Anterior cingulate cortex (tissue), 58 donors: ENCODE measurements at regions not wholly inside any gene's neighbourhood (a gene's known extent, or its start where the extent isn't known, plus 50 kb on each side); places are given as distances from the start of the nearest gene placed in this dataset.
"Not testable (repeated sequence)": the region's sequence is repeated elsewhere in the genome, so short reads cannot be mapped to it uniquely, and the experiment has no call there.

Experiments
- DNase-seq, 58 donors: peaks; one replicate each; lab custom pipeline; 2025; lab: John Stamatoyannopoulos, UW

GRCh38 chr12:58750484-58750883 lies 169.8 kb downstream of the LRIG3 start:
- DNase-seq: peak in 6 of 58 donors; percentile 0 to 59 (median 13)

- DNase-seq: no peak
These were observed 162.9 kb downstream of the LRIG3 start for GRCh38 chr12:58757422-58757821.

- DNase-seq: not testable (repeated sequence)
These were observed 160.6 kb downstream of the LRIG3 start for GRCh38 chr12:58759745-58760144.

DNA sequence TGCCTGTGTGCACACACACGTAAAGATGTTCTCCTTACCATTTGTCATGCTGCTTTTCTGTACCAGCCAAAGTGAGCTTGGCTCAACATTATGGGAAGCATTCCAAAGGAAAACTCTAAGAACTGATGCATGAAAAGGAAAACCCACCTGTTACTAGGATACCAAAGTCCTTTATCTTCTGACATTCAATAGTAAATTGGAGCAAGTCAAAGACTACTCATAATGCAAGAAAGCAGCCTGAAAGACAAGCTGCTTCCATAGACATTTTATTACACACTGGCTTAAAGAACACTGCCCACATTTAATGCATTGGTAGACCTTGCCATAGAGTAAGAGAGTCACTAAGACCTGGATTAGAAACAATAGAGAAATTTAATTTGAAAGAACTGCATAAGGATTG lies 159.0 kb downstream of the LRIG3 start:
- DNase-seq: no peak

GRCh38 chr12:58764100-58764953 lies 156.0 kb downstream of the LRIG3 start:
- DNase-seq: no peak

DNA sequence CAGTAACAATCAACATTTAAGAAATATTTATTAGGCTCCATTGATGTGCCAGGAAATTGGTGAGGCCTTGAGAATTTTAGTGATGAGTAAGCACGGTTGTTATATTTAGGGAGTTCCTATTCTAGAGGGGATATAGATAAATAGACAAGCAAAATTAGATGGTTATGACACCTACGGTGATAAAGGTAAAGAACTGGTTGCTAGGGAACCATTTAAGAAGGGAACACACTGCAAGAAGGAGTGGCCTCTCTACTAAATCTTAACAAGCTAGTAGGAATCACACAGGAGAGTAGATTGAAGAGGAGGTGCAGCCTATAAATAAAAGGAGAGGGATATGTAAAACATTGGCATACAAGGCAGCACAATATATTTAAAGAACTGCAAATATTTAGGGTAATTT lies 155.2 kb downstream of the LRIG3 start:
- DNase-seq: no peak

GRCh38 chr12:58765653-58766512 lies 154.4 kb downstream of the LRIG3 start:
- DNase-seq: no peak

DNA sequence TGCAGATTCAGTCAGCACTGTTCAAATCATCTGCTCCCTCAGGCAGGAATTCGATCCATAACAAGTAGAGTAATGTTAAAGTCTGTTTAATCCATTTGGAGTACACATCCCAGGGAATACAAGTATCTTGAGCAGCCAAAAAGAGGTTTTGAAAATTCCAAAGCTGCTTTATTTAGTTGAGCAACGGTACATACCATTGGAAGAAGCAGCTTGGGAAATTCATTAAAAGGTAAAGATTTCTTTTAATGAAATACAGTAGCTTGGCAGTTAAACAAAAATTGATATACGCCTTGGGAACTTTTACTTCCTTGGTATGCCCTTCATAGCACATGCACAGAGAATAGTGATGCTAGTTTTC lies 153.8 kb downstream of the LRIG3 start:
- DNase-seq: no peak

DNA sequence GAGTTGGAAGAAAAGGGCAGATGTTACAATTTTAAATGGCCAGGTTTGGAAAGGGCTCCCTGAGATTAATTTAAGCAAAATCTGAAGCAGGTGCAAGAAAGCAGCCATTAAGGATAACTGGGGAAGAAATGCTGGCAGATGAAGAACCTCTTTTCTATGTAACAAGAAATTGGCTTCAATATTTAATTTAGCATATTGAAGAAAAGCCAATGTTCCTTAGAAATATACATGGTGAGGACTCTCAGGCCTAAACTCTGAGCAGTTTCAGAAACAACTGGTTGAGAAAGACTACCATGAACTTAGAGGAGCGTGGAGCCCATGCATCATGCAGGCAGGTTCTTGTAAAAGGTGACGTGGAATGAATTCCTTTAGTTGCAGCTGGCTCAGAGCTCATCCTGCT lies 152.8 kb downstream of the LRIG3 start:
- DNase-seq: no peak

GRCh38 chr12:58773986-58774385 lies 146.3 kb downstream of the LRIG3 start:
- DNase-seq: no peak

DNA sequence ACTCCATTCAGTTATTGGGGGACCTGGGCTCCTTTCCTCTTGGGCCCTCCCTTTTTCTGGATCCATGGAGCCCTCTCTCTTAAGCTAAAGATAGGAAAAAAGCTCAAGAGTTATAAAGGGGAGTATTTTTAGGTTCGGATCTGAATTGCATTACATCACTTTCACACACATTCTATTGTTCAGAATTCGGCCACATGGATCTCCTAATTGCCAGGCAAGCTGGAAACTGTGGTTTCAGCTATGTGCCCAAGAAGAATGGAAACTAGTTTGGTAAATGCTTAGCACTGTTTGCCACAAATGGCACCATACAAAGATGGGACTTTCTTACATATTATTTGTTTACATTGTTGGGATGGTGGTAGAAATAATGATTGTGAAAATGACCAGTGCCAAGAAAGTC lies 145.6 kb downstream of the LRIG3 start:
- no peak for DNase-seq

- DNase-seq: no peak
These were observed 144.9 kb downstream of the LRIG3 start for GRCh38 chr12:58775396-58775795.

DNA sequence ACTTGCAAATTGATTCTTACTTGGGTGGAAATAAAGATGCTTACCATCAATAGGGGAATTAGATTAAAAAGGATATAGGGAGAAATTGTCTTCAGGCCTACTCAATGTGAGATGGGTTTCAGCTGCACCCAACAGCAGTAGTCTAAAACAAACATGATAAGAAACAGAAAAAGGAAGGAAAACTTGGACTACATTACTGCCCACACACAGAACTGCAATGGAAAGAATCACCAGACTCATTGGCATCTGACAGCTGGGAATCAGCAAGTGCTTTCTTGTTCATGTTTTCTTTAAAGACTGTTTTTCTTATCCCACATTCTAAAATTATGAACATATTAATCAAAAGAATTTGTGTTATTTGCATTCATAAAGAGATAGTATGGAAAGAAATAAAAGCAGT lies 144.2 kb downstream of the LRIG3 start:
- no peak for DNase-seq

- DNase-seq: no peak
These were observed 142.5 kb downstream of the LRIG3 start for GRCh38 chr12:58777815-58778214.

DNA sequence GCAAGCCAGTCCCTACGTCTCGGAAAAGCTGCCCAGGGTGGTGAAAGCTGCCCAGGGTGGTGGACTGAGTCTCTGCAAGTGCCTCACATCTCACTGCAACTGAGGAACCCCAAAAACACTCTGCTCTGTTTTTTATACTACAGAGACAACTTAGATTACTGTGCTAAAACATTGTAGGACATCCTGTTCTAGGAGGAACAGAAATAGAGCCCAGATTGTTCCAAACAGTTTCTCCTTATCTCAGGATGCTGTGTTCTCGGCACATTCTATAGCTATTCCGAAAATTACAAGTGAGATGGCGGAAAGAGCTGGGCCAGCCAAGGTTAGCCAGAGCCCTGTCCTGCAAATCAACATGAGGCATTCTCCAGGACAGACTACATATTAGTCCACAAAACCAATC lies 138.7 kb downstream of the LRIG3 start:
- DNase-seq: no peak

GRCh38 chr12:58787021-58787760 lies 133.1 kb downstream of the LRIG3 start:
- no peak for DNase-seq

- DNase-seq: no peak
These were observed 125.4 kb downstream of the LRIG3 start for GRCh38 chr12:58794859-58795258.

GRCh38 chr12:58795825-58796224 lies 124.5 kb downstream of the LRIG3 start:
- DNase-seq: no peak

GRCh38 chr12:58801986-58802385 lies 118.3 kb downstream of the LRIG3 start:
- DNase-seq: no peak

- DNase-seq: peak in 1 of 58 donors; percentile 65
These were observed 116.4 kb downstream of the LRIG3 start for GRCh38 chr12:58803908-58804307.

DNA sequence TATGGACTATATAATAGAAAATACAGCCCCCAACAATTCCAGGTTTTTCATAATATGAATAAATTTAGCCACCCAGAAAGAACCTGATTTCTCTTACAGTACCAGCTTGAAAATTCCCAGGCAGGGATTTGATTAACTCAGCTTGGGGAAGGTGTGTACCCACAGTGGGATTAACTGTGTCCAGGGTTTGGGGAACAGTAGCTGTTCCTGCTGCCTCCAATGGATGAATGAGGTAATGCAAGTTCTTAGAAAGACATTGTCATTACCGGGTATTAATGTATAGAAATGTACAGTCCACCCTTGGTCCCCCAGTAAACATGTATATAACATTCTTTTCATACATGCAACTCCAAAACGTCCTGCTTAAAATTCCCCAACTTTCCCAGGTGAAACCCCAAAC lies 115.6 kb downstream of the LRIG3 start:
- no peak for DNase-seq
